Activated B cell treated with CpG ODN at 0.5 μM for 24 hours (primary cell): ENCODE measurements at regions not wholly inside any gene's neighbourhood (a gene's known extent, or its start where the extent isn't known, plus 50 kb on each side); places are given as distances from the start of the nearest gene placed in this dataset.

ENCODE experiments used
- ATAC-seq: fragments of 200-7000 bp; cut with Tn5 transposase; one replicate; pipeline ENCODE4 v1.10.0; 2021; ENCODE audit warnings: low read depth, mild to moderate bottlenecking, moderate library complexity
- CTCF ChIA-PET: fragments of 350-600 bp; sonication (Branson Sonifier 250); formaldehyde crosslinking; loops from one replicate; lab custom pipeline; 2021; ENCODE audit warnings: antibody characterized with exemption; lab: Charles Lee
- POLR2A ChIA-PET: fragments of 350-600 bp; sonication (Branson Sonifier 250); formaldehyde crosslinking; loops from one replicate; lab custom pipeline; 2021; ENCODE audit warnings: antibody characterized with exemption; lab: Charles Lee
- DNase-seq: peaks from one replicate; pipeline ENCODE4 v3.0.0; 2022
- H3K27ac Mint-ChIP-seq: one replicate; pipeline ENCODE4 v1.8.0; 2020; ENCODE audit warnings: mixed read lengths
- H3K27me3 Mint-ChIP-seq: one replicate; pipeline ENCODE4 v1.8.0; 2021; ENCODE audit warnings: mixed read lengths
- H3K36me3 Mint-ChIP-seq: one replicate; pipeline ENCODE4 v1.8.0; 2021; ENCODE audit warnings: low read depth, mixed read lengths
- H3K4me1 Mint-ChIP-seq: one replicate; pipeline ENCODE4 v1.8.0; 2021; ENCODE audit warnings: mixed read lengths
- H3K4me3 Mint-ChIP-seq: one replicate; pipeline ENCODE4 v1.8.0; 2020; ENCODE audit warnings: mild to moderate bottlenecking, mixed read lengths
- H3K9me3 Mint-ChIP-seq: one replicate; pipeline ENCODE4 v1.8.0; 2020; ENCODE audit warnings: mixed read lengths
- intact Hi-C: fragments of 100-400 bp; cut with micrococcal nuclease; formaldehyde crosslinking; loops from one replicate; pipeline ENCODE4 v1.15.1; 2024
- TF ChIP-seq, protein P1 (sequence below): fragments of 200-600 bp; IDR thresholded peaks from one replicate; pipeline ENCODE4 v1.8.0; 2022; ENCODE audit warnings: antibody characterized with exemption, mild to moderate bottlenecking

DNA sequence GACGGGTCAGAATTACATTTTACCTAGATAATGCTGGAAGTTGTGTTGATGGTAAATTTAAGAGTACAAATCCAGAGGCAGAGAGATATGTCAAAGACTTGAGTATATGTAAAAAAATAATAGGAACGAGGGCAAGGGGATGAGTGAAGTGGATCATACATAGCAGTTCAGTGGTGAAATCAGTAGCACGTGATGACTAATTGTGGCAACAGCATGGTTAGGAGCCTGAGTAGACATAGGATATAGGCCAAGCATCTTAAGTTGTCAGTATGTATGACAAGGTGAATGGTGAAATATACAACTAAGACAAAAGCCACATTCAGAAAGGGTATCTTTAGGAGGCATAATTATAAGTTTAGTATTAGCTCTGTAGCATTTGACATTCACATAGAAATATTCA is 826.5 kb upstream of the PIK3C3 start:
- ChIA-PET CTCF (no interaction called here), POLR2A (no interaction called here)
- Mint-ChIP-seq H3K4me3 (no peak overlapping the region), H3K4me1 (no peaks in the 10 kb centered on the region), H3K36me3 (no peaks in the 10 kb centered on the region), H3K27ac (no peak overlapping the region), H3K9me3 (peaks cover 6% of the 10 kb centered on the region), H3K27me3 (no peaks in the 10 kb centered on the region)
- DNase-seq (no peak), ATAC-seq (no peak)
- TF ChIP-seq, protein P1, sequence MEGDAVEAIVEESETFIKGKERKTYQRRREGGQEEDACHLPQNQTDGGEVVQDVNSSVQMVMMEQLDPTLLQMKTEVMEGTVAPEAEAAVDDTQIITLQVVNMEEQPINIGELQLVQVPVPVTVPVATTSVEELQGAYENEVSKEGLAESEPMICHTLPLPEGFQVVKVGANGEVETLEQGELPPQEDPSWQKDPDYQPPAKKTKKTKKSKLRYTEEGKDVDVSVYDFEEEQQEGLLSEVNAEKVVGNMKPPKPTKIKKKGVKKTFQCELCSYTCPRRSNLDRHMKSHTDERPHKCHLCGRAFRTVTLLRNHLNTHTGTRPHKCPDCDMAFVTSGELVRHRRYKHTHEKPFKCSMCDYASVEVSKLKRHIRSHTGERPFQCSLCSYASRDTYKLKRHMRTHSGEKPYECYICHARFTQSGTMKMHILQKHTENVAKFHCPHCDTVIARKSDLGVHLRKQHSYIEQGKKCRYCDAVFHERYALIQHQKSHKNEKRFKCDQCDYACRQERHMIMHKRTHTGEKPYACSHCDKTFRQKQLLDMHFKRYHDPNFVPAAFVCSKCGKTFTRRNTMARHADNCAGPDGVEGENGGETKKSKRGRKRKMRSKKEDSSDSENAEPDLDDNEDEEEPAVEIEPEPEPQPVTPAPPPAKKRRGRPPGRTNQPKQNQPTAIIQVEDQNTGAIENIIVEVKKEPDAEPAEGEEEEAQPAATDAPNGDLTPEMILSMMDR = no peak
- intact Hi-C loops = no loop called here

DNA sequence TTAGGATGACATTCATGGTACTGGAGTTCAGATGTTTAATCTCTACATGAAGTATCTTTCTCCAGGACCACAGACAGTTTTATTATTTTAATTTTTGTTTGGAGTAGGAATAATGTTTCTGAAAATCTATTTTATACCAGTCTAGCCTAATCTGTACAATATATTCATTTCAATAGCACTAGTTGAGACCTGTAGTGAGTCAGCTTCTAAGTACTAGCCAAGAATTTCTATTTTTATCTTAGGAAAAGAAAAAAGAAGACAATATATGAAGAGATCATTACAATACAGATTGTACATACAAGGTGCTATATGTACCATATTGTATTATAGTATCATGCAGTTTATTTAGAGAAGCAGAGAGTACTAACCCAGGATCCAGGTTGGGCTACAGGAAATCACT is 826.9 kb upstream of the PIK3C3 start:
- intact Hi-C loops = no loop called here
- DNase-seq = no peak
- H3K9me3 Mint-ChIP-seq = peaks cover 6% of the 10 kb centered on the region
- no peaks in the 10 kb centered on the region for H3K4me1 Mint-ChIP-seq
- no peaks in the 10 kb centered on the region for H3K27me3 Mint-ChIP-seq
- H3K4me3 Mint-ChIP-seq = no peak overlapping the region
- ChIA-PET POLR2A (no interaction called here), CTCF (no interaction called here)
- no peak overlapping the region for H3K27ac Mint-ChIP-seq
- TF ChIP-seq, protein P1 = no peak
- no peak for ATAC-seq
- H3K36me3 Mint-ChIP-seq = no peaks in the 10 kb centered on the region

DNA sequence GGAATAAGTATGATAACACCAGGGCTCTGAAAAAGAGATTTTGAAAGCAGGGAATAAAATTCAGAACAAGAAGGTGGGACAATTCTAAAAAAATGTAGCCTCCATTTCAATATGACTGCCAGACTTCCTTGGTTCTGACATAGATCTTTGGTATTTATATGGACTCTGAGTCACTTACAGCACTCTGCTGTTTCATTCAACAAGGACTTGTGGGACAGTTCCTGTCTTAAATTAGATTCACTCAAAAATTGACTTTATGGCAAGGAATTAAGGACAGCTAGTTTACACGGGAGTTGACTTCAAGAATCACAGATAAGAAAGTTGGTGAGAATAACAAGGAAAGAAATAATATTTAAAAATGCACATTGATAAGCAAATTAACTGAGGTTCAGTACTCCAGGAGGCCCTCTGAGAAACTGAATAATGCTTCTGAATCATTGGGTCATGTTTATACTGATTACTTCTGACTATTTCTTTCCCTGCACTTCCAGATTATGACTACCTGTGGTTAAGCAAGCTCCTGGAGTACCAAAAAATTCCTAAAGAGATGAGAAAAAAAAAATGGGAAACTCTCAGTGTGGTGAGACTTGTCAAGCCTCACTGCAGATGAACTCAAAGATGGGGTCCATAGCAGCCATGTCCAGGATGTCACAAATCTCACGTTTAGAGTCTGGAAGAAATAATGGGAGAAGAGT is 828.3 kb upstream of the PIK3C3 start:
- TF ChIP-seq, protein P1 = no peak
- H3K27ac Mint-ChIP-seq = no peak overlapping the region
- CTCF ChIA-PET = no interaction called here
- no peaks in the 10 kb centered on the region for H3K36me3 Mint-ChIP-seq
- no peak for DNase-seq
- POLR2A ChIA-PET = no interaction called here
- intact Hi-C loops = no loop called here
- no peaks in the 10 kb centered on the region for H3K27me3 Mint-ChIP-seq
- H3K9me3 Mint-ChIP-seq = peaks cover 6% of the 10 kb centered on the region
- no peaks in the 10 kb centered on the region for H3K4me1 Mint-ChIP-seq
- ATAC-seq = no peak
- H3K4me3 Mint-ChIP-seq = no peak overlapping the region

DNA sequence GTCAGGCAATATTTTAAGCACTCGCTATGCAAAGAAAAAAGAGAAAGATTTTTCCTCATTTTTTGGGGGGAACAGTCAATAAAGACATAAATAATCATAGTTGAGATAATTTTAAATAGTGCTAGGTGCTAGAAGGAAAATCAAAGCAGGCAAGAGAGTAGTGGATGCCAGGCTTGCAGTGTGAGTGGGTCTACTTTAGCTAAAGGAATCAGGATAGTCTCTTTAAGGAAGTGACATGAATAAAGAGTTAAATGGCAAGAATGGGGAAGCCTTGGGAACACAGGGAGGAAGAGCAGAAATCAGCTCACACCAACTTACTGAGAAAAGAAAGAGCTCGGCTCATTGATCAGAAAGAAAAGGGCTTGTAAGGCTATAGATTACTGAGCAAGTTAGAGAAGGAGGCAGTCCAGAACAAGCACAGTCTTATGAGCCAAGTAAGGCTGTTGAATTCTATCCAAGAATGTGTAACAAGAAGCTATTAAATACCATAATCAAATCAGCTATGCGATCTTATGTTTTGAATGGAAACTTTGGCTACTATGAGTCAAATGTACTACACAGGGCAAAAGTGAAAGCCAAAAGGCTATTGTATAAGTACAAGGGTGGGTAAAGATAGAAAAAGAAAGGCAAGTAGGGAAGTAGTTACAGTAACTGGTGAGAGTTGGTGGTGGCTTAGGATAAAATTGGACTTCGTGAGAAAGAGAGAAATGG is 833.8 kb upstream of the PIK3C3 start:
- TF ChIP-seq, protein P1 = no peak
- DNase-seq = no peak
- no peak overlapping the region for H3K27ac Mint-ChIP-seq
- POLR2A ChIA-PET = no interaction called here
- H3K27me3 Mint-ChIP-seq = no peaks in the 10 kb centered on the region
- no peaks in the 10 kb centered on the region for H3K36me3 Mint-ChIP-seq
- no peaks in the 10 kb centered on the region for H3K4me1 Mint-ChIP-seq
- ATAC-seq = no peak
- peaks cover 6% of the 10 kb centered on the region for H3K9me3 Mint-ChIP-seq
- intact Hi-C loops = no loop called here
- H3K4me3 Mint-ChIP-seq = no peak overlapping the region
- CTCF ChIA-PET = no interaction called here

DNA sequence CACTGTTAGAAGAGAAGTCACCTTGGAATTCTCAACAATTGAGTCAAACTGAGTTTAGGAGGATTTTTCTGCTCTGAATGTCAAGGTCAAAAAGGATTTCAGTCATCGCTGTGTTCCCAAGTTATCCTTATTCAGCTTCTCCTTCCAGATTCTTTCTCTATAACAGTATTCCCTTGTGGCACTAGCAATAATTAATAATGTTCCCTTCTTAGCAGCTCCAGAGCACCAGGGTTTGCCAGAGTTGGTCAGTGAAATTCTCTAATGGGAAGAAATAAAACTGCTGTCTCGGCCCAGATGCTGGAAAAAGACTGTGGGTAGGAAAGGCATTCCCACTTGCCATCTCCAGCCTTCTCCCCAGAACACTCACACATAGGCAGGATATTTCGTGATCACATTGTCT is 836.0 kb upstream of the PIK3C3 start:
- no peak overlapping the region for H3K4me3 Mint-ChIP-seq
- H3K36me3 Mint-ChIP-seq = no peaks in the 10 kb centered on the region
- ChIA-PET CTCF (no interaction called here), POLR2A (no interaction called here)
- no peak overlapping the region for H3K27ac Mint-ChIP-seq
- DNase-seq (no peak), ATAC-seq (no peak)
- TF ChIP-seq, protein P1 = no peak
- H3K27me3 Mint-ChIP-seq = no peaks in the 10 kb centered on the region
- H3K9me3 Mint-ChIP-seq = peaks cover 7% of the 10 kb centered on the region
- intact Hi-C loops = no loop called here
- no peaks in the 10 kb centered on the region for H3K4me1 Mint-ChIP-seq
